Spleen (tissue), 7 donors: ENCODE measurements at regions not wholly inside any gene's neighbourhood (a gene's known extent, or its start where the extent isn't known, plus 50 kb on each side); places are given as distances from the start of the nearest gene placed in this dataset.

Experiments used
- POLR2A ChIP-seq, 3 donors: fragments of 450-650 bp; IDR thresholded peaks; one replicate each; pipeline ENCODE4 v1.5.1; 2017; ENCODE audit warnings: antibody characterized with exemption in 3 of 3, mild to moderate bottlenecking in 1 of 3
- TF ChIP-seq, protein P1 (sequence below), 11 experiments: fragments of 200-600 bp in 7 of 11; fragments of 450-650 bp in 4 of 11; sonication (generic) in 4 of 11; IDR thresholded peaks in 8 of 11; conservative IDR thresholded peaks in 3 of 11; 1 replicate in 7 of 11; 2 replicates in 4 of 11; pipeline versions ENCODE4 v1.4.0 to v1.8.0; 2016 to 2021; ENCODE audit warnings: antibody characterized with exemption in 11 of 11, inconsistent platforms in 4 of 11, mild to moderate bottlenecking in 1 of 11
- donor health status: DM: no; HTN: no; CAD: no; lungs with moderate emphysema.
- donor health status: DM: no; HTN: no; CAD: no.
- donor health status: DM: no; HTN: no; CAD: no.

DNA sequence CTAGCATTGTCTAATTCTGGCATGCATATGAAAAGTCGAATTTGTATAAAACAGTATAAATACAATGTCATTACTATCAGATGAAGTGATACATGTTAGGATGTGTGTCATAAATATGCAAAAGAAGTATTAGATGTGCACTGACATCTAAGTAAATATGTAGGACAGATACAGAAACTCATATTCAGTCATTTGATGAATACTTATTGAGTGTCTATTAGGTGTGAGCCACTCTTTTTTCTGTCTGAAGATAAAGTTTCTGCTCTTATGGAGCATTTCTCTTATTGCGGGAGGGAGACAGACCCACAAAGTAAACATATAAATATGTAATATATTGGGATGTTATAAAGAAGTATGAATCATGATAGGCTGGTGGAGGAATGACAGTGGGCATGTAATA lies 426.6 kb upstream of the B3GALT2 start:
- TF ChIP-seq POLR2A (IDR thresholded peaks at IDR 0.05) = no peak
- TF ChIP-seq, protein P1, sequence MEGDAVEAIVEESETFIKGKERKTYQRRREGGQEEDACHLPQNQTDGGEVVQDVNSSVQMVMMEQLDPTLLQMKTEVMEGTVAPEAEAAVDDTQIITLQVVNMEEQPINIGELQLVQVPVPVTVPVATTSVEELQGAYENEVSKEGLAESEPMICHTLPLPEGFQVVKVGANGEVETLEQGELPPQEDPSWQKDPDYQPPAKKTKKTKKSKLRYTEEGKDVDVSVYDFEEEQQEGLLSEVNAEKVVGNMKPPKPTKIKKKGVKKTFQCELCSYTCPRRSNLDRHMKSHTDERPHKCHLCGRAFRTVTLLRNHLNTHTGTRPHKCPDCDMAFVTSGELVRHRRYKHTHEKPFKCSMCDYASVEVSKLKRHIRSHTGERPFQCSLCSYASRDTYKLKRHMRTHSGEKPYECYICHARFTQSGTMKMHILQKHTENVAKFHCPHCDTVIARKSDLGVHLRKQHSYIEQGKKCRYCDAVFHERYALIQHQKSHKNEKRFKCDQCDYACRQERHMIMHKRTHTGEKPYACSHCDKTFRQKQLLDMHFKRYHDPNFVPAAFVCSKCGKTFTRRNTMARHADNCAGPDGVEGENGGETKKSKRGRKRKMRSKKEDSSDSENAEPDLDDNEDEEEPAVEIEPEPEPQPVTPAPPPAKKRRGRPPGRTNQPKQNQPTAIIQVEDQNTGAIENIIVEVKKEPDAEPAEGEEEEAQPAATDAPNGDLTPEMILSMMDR (IDR thresholded peaks at IDR 0.05 in 8 of 11, conservative IDR thresholded peaks at IDR 0.05 in 3 of 11) = no peak
